Neuronal stem cell (in vitro differentiated cells): ENCODE measurements at regions not wholly inside any gene's neighbourhood (a gene's known extent, or its start where the extent isn't known, plus 50 kb on each side); places are given as distances from the start of the nearest gene placed in this dataset.

Source experiments
- DNase-seq: peaks from one replicate; pipeline ENCODE4 v3.0.0-alpha.2; 2013; ENCODE audit warnings: low spot score
- H2AFZ ChIP-seq: one replicate; pipeline ENCODE4 v1.6.1; 2013; ENCODE audit warnings: mild to moderate bottlenecking, low read length, inconsistent platforms
- H2AK5ac ChIP-seq: 2 replicates; pipeline ENCODE4 v1.6.1; 2013; ENCODE audit warnings: low read depth, mild to moderate bottlenecking, inconsistent platforms, low read length, moderate library complexity, mixed read lengths
- H2BK120ac ChIP-seq: 2 replicates; pipeline ENCODE4 v1.6.1; 2013; ENCODE audit warnings: low read depth, mild to moderate bottlenecking, inconsistent platforms, low read length, moderate library complexity, mixed read lengths
- H2BK12ac ChIP-seq: one replicate; pipeline ENCODE4 v1.6.1; 2013; ENCODE audit warnings: low read length, inconsistent platforms
- H2BK15ac ChIP-seq: 2 replicates; pipeline ENCODE4 v1.6.1; 2013; ENCODE audit warnings: mild to moderate bottlenecking, low read length, inconsistent platforms, mixed read lengths
- H2BK5ac ChIP-seq: one replicate; pipeline ENCODE4 v1.6.1; 2013; ENCODE audit warnings: inconsistent platforms, mild to moderate bottlenecking, low read length, moderate library complexity
- H3K14ac ChIP-seq: one replicate; pipeline ENCODE4 v1.6.1; 2013; ENCODE audit warnings: low read length, inconsistent platforms
- H3K18ac ChIP-seq: 2 replicates; pipeline ENCODE4 v1.6.1; 2013; ENCODE audit warnings: low read length, inconsistent platforms
- H3K23ac ChIP-seq: 2 replicates; pipeline ENCODE4 v1.6.1; 2013; ENCODE audit warnings: low read depth, mild to moderate bottlenecking, mixed read lengths, low read length, inconsistent platforms; ENCODE audit not compliant: poor library complexity
- H3K27ac ChIP-seq: replicated peaks from 3 replicates; pipeline ENCODE4 v1.5.1; 2013; ENCODE audit warnings: low read length, inconsistent platforms
- H3K27me3 ChIP-seq, 3 experiments: 2 replicates each; pipeline ENCODE4 v1.6.1; 2013; ENCODE audit warnings: low read length in 3 of 3, mild to moderate bottlenecking in 2 of 3, inconsistent platforms in 1 of 3, low read depth in 1 of 3, mixed read lengths in 1 of 3, moderate library complexity in 1 of 3; ENCODE audit not compliant: control insufficient read depth in 3 of 3, insufficient read depth in 3 of 3
- H3K36me3 ChIP-seq, 2 donors: replicated peaks in 1 of 2; 2 replicates each; pipeline ENCODE4 v1.6.1; 2013; ENCODE audit warnings: low read length in 2 of 2; ENCODE audit not compliant: control insufficient read depth in 2 of 2, insufficient read depth in 2 of 2
- H3K4ac ChIP-seq: 2 replicates; pipeline ENCODE4 v1.6.1; 2013; ENCODE audit warnings: inconsistent platforms, mild to moderate bottlenecking, low read length, moderate library complexity
- H3K4me1 ChIP-seq, 2 donors: 1 replicate in 1 of 2; 2 replicates in 1 of 2; pipeline ENCODE4 v1.6.1; 2013; ENCODE audit warnings: low read length in 2 of 2, low read depth in 1 of 2; ENCODE audit not compliant: control insufficient read depth in 2 of 2, insufficient read depth in 1 of 2
- H3K4me2 ChIP-seq: one replicate; pipeline ENCODE4 v1.6.1; 2013; ENCODE audit warnings: mild to moderate bottlenecking, low read length, inconsistent platforms; ENCODE audit not compliant: insufficient read depth, poor library complexity, severe bottlenecking
- H3K4me3 ChIP-seq, 2 donors: 2 replicates each; pipeline ENCODE4 v1.5.1; 2013; ENCODE audit warnings: low read length in 2 of 2, mild to moderate bottlenecking in 2 of 2, inconsistent platforms in 1 of 2, moderate library complexity in 1 of 2
- H3K79me1 ChIP-seq: one replicate; pipeline ENCODE4 v1.6.1; 2013; ENCODE audit warnings: low read depth, mild to moderate bottlenecking, inconsistent platforms, low read length, moderate library complexity
- H3K9ac ChIP-seq: one replicate; pipeline ENCODE4 v1.6.1; 2013; ENCODE audit warnings: mild to moderate bottlenecking, low read depth, low read length, inconsistent platforms; ENCODE audit not compliant: poor library complexity
- H3K9me3 ChIP-seq, 2 donors: replicated peaks in 1 of 2; 2 replicates each; pipeline versions ENCODE3 to v1.6.1; 2013; ENCODE audit warnings: low read length in 2 of 2, mild to moderate bottlenecking in 2 of 2, inconsistent platforms in 1 of 2, low read depth in 1 of 2, mixed read lengths in 1 of 2, moderate library complexity in 1 of 2; ENCODE audit not compliant: control insufficient read depth in 2 of 2, insufficient read depth in 1 of 2
- H4K8ac ChIP-seq: one replicate; pipeline ENCODE4 v1.6.1; 2013; ENCODE audit warnings: low read depth, mild to moderate bottlenecking, inconsistent platforms, low read length, moderate library complexity
- H4K91ac ChIP-seq: one replicate; pipeline ENCODE4 v1.6.1; 2013; ENCODE audit warnings: low read length, low read depth, mild to moderate bottlenecking, inconsistent platforms; ENCODE audit not compliant: poor library complexity
- WGBS, 2 donors: extraction: QIAGEN DNeasy Blood & Tissue Kit; methylation state at CpG; one replicate each; pipeline ENCODE4 v1.1.7; 2013; ENCODE audit warnings: missing lambda C conversion rate in 2 of 2, mixed read lengths in 1 of 2; ENCODE audit not compliant: insufficient read length in 2 of 2, insufficient replicate concordance in 1 of 2; ENCODE audit errors: extremely low coverage in 2 of 2; 5-methylcytosine and 5-hydroxymethylcytosine counted together

GRCh38 chr11:106152013-106152412 lies 74.6 kb downstream of the AASDHPPT start:
- no peak overlapping the region for H3K4me2 ChIP-seq
- H4K91ac ChIP-seq, result no peak overlapping the region
- no CpG with 5 or more reads among the region's 2 CpGs for WGBS, 2 donors
- H2BK5ac ChIP-seq, result no peak overlapping the region
- no peak overlapping the region for H2BK120ac ChIP-seq
- no peak overlapping the region for H3K9ac ChIP-seq
- H3K14ac ChIP-seq, result no peak overlapping the region
- no peak overlapping the region for H2AFZ ChIP-seq
- H2BK12ac ChIP-seq, result no peak overlapping the region
- H3K27ac ChIP-seq, result no peak overlapping the region
- H4K8ac ChIP-seq, result no peak overlapping the region
- no peak overlapping the region for H2BK15ac ChIP-seq
- no peaks in the 10 kb centered on the region for H3K79me1 ChIP-seq
- H3K9me3 ChIP-seq, result no peaks in the 10 kb centered on the region
- H3K4me3 ChIP-seq, result no peak overlapping the region
- no peaks in the 10 kb centered on the region for H3K4me1 ChIP-seq
- no peaks in the 10 kb centered on the region for H3K36me3 ChIP-seq
- H3K23ac ChIP-seq, result no peak overlapping the region
- H3K18ac ChIP-seq, result no peak overlapping the region
- DNase-seq, result no peak
- H3K27me3 ChIP-seq, result no peaks in the 10 kb centered on the region
- no peak overlapping the region for H3K4ac ChIP-seq
- no peak overlapping the region for H2AK5ac ChIP-seq

- no peak overlapping the region for H3K23ac ChIP-seq
- no peak overlapping the region for H3K27ac ChIP-seq
- H4K8ac ChIP-seq, result no peak overlapping the region
- no peaks in the 10 kb centered on the region for H3K9me3 ChIP-seq
- no peak overlapping the region for H3K4me2 ChIP-seq
- no peaks in the 10 kb centered on the region for H3K36me3 ChIP-seq
- no peak overlapping the region for H3K14ac ChIP-seq
- no peak overlapping the region for H2BK12ac ChIP-seq
- WGBS, 2 donors, result no CpG with 5 or more reads among the region's 1 CpG
- no peaks in the 10 kb centered on the region for H3K27me3 ChIP-seq
- no peak overlapping the region for H2BK120ac ChIP-seq
- no peak overlapping the region for H3K18ac ChIP-seq
- no peak overlapping the region for H2AK5ac ChIP-seq
- no peak overlapping the region for H3K4ac ChIP-seq
- no peak overlapping the region for H2BK5ac ChIP-seq
- H3K79me1 ChIP-seq, result no peaks in the 10 kb centered on the region
- no peak overlapping the region for H3K9ac ChIP-seq
- no peak overlapping the region for H3K4me3 ChIP-seq
- DNase-seq, result no peak
- H2BK15ac ChIP-seq, result no peak overlapping the region
- H4K91ac ChIP-seq, result no peak overlapping the region
- no peak overlapping the region for H2AFZ ChIP-seq
- no peaks in the 10 kb centered on the region for H3K4me1 ChIP-seq
Measured at GRCh38 chr11:106152824-106153223, 75.4 kb downstream of the AASDHPPT start.

- Histone ChIP-seq H2BK5ac (no peak overlapping the region), H2AK5ac (no peak overlapping the region), H2BK15ac (no peak overlapping the region), H3K9ac (no peak overlapping the region), H3K79me1 (no peaks in the 10 kb centered on the region), H2BK12ac (no peak overlapping the region), H3K23ac (no peak overlapping the region), H2BK120ac (no peak overlapping the region), H3K27ac (no peak overlapping the region), H3K4ac (no peak overlapping the region), H4K91ac (no peak overlapping the region), H3K27me3 (no peaks in the 10 kb centered on the region), H3K14ac (no peak overlapping the region), H3K4me2 (no peak overlapping the region), H3K36me3 (no peaks in the 10 kb centered on the region), H3K18ac (no peak overlapping the region), H3K9me3 (no peaks in the 10 kb centered on the region), H4K8ac (no peak overlapping the region), H3K4me3 (no peak overlapping the region), H2AFZ (peak overlapping the region; percentile 71), H3K4me1 (no peaks in the 10 kb centered on the region)
- peak; percentile 21 for DNase-seq
- WGBS, 2 donors, result no CpG with 5 or more reads among the region's 4 CpGs
Measured at GRCh38 chr11:106156290-106156937, 79.0 kb downstream of the AASDHPPT start.

- Histone ChIP-seq H3K27ac (no peak overlapping the region), H3K36me3 (no peaks in the 10 kb centered on the region), H2BK5ac (no peak overlapping the region)
Measured at GRCh38 chr11:106158406-106158805, 80.9 kb downstream of the AASDHPPT start.

More at GRCh38 chr11:106158406-106158805, 80.9 kb downstream of the AASDHPPT start:
- no peak overlapping the region for H3K9ac ChIP-seq
- H3K23ac ChIP-seq, result no peak overlapping the region
- H4K91ac ChIP-seq, result no peak overlapping the region
- no peaks in the 10 kb centered on the region for H3K79me1 ChIP-seq
- no peak for DNase-seq
- WGBS, 2 donors, result no CpG with 5 or more reads among the region's 3 CpGs
- no peaks in the 10 kb centered on the region for H3K9me3 ChIP-seq
- H3K4me3 ChIP-seq, result no peak overlapping the region
- H2BK15ac ChIP-seq, result no peak overlapping the region
- no peaks in the 10 kb centered on the region for H3K27me3 ChIP-seq
- no peaks in the 10 kb centered on the region for H3K4me1 ChIP-seq
- H4K8ac ChIP-seq, result no peak overlapping the region
- H3K18ac ChIP-seq, result no peak overlapping the region
- H2AFZ ChIP-seq, result no peak overlapping the region
- H3K14ac ChIP-seq, result no peak overlapping the region
- H3K4ac ChIP-seq, result no peak overlapping the region
- H3K4me2 ChIP-seq, result no peak overlapping the region
- no peak overlapping the region for H2BK12ac ChIP-seq
- H2AK5ac ChIP-seq, result no peak overlapping the region
- no peak overlapping the region for H2BK120ac ChIP-seq
